CD4-positive, alpha-beta T cell treated with Interferon alpha-2 for 1 hour (primary cell): ENCODE measurements at regions not wholly inside any gene's neighbourhood (a gene's known extent, or its start where the extent isn't known, plus 50 kb on each side); places are given as distances from the start of the nearest gene placed in this dataset.

Experiments used
- DNase-seq, 2 donors: peaks; one replicate each; pipeline ENCODE4 v3.0.0-alpha.2; 2020 to 2022

GRCh38 chr2:43084699-43085091, 141.7 kb downstream of the ZFP36L2 start:
- no peak for DNase-seq

DNA sequence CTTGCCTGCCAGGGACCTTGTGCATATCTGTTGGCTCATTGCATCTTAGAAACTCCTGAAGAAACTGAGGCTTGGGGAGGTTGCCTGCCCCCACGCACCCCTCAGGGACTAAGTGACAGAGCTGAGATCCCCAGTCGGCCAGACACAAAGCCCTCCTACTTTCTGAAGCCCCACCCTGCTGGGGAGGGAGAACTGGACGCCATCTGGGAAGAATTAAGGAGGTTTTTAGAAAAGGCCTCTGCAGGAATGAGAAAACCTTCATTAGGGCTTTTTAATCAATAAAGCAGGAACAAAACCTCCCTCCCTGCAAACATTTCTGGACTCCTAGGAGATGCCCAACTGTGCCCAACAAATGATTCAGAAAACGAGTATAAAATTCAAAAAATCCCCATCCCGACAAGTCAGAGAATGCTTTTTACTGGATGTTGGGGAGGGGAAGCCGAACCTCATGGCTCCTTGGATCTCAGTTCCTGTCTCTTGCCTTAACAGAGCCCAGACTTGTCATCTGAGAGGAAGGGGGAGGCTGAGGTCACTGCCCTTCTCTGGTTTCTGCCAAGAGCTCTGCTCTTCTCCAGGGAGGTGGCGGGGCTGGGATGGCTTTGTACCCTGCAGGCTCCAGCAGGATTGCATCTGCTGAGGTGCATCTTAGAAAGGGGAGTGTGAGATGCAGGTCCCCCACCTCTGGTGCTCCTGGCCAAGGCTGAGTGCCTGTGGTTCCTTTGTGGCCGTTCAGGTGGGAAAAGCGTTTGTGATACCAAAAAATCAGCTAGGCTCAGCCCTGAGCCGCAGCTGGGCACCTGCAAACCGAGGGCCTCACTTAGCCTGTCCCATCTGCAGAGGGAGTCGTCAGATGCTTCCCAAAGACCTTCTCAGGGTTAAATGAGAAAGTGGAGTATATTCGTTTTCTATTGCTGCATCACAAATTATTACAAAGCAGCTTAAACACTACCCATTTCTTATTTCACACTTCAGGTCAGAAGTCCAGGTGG, 142.4 kb downstream of the ZFP36L2 start:
- no peak for DNase-seq

DNA sequence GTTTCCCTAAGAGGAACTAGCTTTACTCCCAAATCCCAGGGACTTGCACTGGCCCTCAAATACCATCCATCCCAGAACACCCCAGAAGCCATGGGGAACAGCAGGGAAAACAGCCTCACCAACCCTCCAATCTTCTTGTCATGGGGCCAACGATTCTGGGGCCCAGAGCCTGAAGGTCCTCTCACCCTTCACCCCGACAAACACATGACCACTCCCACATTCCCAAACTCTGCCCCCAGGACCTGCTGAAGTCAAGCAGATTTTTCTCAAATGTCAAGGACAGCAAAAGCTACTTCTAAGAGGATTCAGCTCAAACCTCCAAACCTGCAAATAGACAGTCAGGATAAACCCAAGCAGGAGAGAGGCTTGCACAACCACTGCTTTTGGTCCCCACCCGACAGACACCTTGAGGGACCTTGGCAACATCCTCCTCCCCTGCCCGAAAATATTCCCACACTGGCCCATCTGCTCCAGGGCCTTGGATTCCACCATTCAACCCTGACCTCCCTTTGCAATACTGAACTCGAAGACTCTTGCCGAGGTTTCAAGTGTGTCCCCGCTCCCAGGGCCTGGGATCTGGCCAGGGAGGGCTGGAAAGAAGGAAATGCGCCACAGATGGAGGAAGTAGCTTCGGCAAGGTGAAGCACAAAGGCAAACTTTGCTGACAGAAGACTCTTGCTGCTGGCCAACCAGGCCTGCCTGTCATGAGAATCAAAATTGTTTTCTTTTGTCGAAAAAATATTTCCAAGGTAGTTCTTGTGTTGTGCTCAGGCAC, 143.3 kb downstream of the ZFP36L2 start:
- no peak for DNase-seq

DNA sequence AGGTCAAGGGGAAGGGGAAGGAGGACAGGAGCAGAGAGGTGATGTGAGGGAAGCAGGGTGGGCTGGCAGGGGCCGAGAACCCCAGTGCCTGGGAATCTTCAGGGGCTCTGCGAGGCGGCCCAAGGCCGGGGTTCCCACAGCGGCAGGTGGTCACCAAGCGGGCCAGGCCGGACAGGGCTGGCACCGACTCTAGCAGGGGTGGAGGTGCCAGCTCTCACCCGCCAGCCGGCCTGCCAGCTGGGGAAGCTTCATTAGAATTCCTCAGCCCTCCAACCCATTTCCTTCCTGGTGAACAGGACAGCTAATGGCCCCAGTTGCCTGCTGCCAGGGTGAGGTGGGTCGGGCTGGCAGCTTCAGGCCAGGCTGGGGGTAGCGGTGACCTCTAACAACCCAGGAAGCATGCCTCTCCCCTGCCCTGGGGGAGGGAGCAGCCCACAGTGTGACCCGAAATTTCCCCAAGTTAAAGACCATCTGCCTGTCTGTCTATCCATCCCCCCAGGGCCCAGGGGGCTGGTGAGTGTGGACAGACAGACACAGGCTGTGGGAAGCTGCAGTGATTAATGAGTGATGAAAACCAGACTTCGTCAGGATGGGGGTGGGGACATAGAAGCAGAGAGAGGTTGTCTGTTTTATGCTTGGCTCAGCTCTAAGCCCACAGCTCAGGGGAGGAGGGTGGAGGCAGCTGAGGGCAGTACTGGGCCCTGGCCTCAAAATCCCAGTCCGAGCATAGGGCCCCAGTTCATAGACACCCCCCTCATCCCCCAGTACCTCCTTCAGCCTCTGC, 144.1 kb downstream of the ZFP36L2 start:
- no peak for DNase-seq

- no peak for DNase-seq
These were observed 145.2 kb downstream of the ZFP36L2 start for GRCh38 chr2:43081131-43081765.

- DNase-seq: no peak
These were observed 145.8 kb downstream of the ZFP36L2 start for GRCh38 chr2:43080571-43081021.

GRCh38 chr2:43078781-43079755, 147.3 kb downstream of the ZFP36L2 start:
- DNase-seq: no peak

- DNase-seq: no peak
These were observed 148.1 kb downstream of the ZFP36L2 start for GRCh38 chr2:43078301-43078700.

DNA sequence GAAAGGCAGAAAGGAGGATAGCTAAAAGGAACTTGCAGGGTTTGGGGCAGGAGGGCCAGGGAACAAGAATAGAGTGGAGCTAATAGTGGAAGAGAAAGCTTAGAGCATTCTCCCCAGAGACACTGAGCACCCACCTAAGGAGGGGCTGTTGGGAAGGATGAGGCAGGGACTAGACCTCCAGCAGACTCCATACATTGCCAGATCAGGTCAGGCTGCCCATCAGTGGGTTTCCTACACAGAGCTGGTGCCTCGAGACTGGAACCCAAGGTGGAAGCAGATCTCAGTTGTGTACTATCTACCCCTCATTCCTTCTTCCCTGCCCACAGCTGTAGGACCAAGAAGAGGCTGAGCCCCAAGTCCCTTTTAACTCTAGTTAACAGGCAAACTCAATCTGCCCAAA, 148.5 kb downstream of the ZFP36L2 start:
- DNase-seq: no peak

DNA sequence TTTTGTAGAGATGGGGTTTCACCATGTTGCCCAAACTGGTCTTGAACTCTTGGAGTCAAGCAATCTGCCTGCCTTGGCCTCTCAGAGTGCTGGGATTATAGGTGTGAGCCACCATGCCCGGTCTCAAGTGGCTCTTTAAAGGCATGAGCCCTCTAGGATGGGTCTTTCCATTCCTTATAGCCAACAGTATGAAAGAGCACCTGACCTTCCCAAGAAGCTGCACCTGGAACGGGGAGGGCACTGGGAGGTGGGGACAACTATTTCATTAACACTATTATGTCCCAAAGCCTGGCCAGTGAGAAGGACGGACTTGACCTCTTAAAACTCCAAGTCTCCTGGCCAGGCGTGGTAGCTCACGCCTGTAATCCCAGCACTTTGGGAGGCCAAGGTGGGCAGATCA, 149.7 kb downstream of the ZFP36L2 start:
- DNase-seq: no peak

DNA sequence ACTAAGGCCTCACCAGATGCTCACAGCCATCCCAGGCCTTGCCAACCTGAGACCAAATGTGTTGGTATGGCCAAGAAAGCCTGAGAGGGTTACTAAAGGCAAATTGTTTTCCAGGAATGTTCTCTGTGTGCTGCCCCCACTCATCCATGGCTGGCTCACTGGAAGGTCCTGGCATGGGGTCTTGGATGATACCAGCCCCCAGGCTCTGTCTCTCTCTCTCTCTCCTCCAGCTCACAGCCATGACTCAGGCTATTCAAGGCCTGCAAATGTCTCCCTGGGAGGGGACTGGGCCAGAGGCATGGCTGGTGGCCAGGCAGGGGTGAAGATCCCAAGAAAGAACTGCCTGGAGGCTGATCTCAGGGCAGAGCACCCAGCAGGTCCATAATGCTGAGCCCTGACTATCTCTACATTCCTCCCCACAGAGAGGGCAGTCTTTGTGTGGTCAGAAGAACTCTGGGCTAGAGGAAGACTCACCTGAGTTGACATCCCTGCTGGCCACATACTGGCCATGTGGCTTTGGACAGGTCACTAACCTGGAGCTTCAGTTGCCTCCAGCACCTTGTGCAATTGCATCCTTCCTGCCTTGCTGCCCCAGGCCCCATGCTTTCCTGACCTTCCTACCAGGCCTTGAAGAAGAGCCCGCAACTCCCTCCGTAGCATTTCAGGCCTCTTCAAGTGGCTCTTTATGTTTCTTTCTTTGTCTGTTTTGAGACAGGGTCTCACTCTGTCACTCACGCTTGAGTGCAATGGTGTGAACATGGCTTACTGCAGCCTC, 150.4 kb downstream of the ZFP36L2 start:
- DNase-seq: no peak

DNA sequence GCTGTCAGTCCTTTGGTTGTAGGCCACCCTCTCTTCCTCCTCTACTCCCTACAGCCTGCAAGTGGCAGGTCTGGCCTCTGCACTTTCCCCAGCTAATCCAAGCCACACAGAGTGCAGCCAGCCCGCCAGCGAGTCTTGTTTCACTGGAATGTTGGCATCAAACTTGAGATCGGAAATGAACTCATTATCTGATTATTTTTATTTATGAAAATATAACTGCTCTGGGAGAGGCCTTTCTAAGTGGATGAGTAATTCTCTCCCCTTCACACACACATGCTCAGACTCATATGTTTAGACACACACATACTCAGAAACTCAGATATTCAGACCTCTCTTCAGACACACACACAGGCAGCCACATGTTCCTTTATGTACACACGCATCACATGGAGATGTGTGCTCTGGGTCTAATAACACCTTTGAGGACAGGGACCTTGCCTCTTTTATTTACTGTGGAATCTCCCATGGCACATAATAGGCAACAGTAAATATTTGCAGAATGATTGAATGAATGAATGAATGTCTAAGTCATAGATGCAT, 151.3 kb downstream of the ZFP36L2 start:
- DNase-seq: no peak

GRCh38 chr2:43074592-43075053, 151.8 kb downstream of the ZFP36L2 start:
- no peak for DNase-seq

- DNase-seq: no peak
These were observed 152.4 kb downstream of the ZFP36L2 start for GRCh38 chr2:43074052-43074451.

DNA sequence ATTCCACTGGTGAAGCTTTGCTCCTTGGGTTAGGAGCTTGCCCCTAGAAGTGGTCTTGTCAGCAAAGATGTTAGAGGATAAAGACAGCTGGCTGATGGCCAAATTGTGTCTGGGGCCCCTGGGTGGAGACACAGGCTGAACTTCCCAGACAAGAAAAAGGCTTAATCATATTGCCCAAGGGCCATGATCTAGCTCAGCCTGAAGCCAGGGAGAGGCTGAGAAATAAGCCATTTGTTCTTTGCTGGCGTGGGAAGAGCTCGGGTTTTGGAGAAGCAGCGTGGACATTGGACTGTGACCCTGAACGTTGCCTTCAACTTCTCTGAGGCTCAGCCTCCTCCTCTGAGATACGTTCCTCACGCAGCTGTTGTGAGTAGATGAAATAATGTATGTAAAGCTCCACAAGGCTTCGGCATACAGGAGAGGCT, 153.0 kb downstream of the ZFP36L2 start:
- no peak for DNase-seq

DNA sequence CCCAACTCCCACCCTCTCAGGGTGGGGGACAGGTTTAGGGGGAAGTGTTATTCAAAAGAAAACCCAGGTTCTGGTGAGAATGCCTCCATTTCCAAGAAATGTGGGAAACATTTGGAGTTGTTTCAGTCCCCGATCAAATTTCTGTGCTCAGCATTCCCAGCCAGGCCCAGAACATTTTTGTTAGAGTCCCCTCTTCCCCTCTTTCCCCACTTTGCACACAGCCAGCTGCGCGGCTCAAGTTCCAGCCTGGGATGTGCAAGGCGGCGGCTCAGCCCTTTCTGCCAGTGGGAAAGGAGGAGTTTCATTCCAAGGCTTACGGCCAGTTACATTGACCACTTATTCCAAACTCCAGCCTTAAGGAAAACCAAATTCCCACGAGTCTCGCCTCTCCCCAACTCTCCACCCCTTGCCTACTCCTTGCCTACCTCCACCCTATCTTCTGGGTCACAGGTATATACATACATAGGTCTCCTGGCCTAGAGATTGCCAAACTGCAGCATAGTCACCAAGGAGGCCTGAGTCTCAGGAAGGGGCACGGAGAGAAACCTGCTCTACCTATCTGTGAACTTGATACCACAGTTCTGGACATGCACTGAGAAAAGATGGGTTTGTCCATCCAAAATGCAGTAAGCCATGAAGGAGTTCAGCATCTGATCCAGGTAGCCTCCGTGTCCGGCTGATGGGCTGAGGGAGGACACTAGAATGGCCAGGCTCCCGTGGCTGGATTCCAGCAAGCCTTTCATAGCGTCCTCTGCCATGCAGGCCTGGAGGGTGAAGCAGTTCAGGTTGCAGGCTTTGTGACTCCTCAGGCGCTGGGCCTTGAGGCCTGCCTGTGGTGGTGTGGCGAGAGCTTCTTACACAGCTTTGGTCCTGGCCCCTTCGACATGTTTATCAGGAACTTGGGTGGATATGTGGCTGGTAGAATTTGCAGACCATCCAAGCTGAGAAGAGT, 154.5 kb downstream of the ZFP36L2 start:
- DNase-seq: no peak

GRCh38 chr2:43070676-43071502, 155.5 kb downstream of the ZFP36L2 start:
- DNase-seq: no peak

GRCh38 chr2:43070030-43070429, 156.4 kb downstream of the ZFP36L2 start:
- DNase-seq: no peak
